SK-MEL-5 (cell line): ENCODE measurements at regions not wholly inside any gene's neighbourhood (a gene's known extent, or its start where the extent isn't known, plus 50 kb on each side); places are given as distances from the start of the nearest gene placed in this dataset.
"Not testable (repeated sequence)": the region's sequence is repeated elsewhere in the genome, so short reads cannot be mapped to it uniquely, and the experiment has no call there.

ENCODE experiments used
- DNase-seq: peaks from one replicate; pipeline ENCODE4 v3.0.0-alpha.2; 2016; ENCODE audit warnings: low read depth, low spot score
- in situ Hi-C: cut with HindIII; loops from 2 replicates; pipeline ENCODE4 v1.10.0; 2016; ENCODE audit warnings: low sequenced_read_pairs, high pct_unique_total_duplicates, low pct_unique_long_range_greater_than_20kb

- DNase-seq, result no peak
- in situ Hi-C loops, result no loop called here
These were observed 171.9 kb downstream of the TMA16 start for GRCh38 chr4:163666332-163666873.

- in situ Hi-C loops, result no loop called here
- no peak for DNase-seq
These were observed 178.3 kb downstream of the TMA16 start for GRCh38 chr4:163672751-163673150.

- in situ Hi-C loops, result no loop called here
- no peak for DNase-seq
These were observed 179.6 kb downstream of the TMA16 start for GRCh38 chr4:163673848-163674697.

- in situ Hi-C loops, result no loop called here
- DNase-seq, result peak; percentile 38
These were observed 184.7 kb downstream of the TMA16 start for GRCh38 chr4:163679189-163679588.

GRCh38 chr4:163680386-163681098 is 186.1 kb downstream of the TMA16 start:
- DNase-seq, result no peak
- in situ Hi-C loops, result no loop called here

GRCh38 chr4:163681208-163681821 is 186.8 kb downstream of the TMA16 start:
- DNase-seq, result peak; percentile 73
- in situ Hi-C loops, result no loop called here

GRCh38 chr4:163688856-163689255 is 194.4 kb downstream of the TMA16 start:
- no peak for DNase-seq
- in situ Hi-C loops, result no loop called here

GRCh38 chr4:163693211-163693610 is 198.7 kb downstream of the TMA16 start:
- no peak for DNase-seq
- in situ Hi-C loops, result no loop called here

- in situ Hi-C loops, result no loop called here
- no peak for DNase-seq
These were observed 199.3 kb downstream of the TMA16 start for GRCh38 chr4:163693776-163694175.

GRCh38 chr4:163694385-163694784 is 199.9 kb downstream of the TMA16 start:
- in situ Hi-C loops, result no loop called here
- no peak for DNase-seq

- in situ Hi-C loops, result no loop called here
- DNase-seq, result no peak
These were observed 202.6 kb downstream of the TMA16 start for GRCh38 chr4:163697121-163697520.

GRCh38 chr4:163700383-163700782 is 205.9 kb downstream of the TMA16 start:
- DNase-seq, in situ Hi-C loops: not testable (repeated sequence)

GRCh38 chr4:163701916-163702315 is 207.4 kb downstream of the TMA16 start:
- no peak for DNase-seq
- in situ Hi-C loops, result no loop called here

- no peak for DNase-seq
- in situ Hi-C loops, result no loop called here
These were observed 208.2 kb downstream of the TMA16 start for GRCh38 chr4:163702736-163703135.

- in situ Hi-C loops, result no loop called here
- DNase-seq, result no peak
These were observed 208.8 kb downstream of the TMA16 start for GRCh38 chr4:163703251-163703650.

GRCh38 chr4:163707873-163708272 is 213.4 kb downstream of the TMA16 start:
- in situ Hi-C loops, result no loop called here
- no peak for DNase-seq

- DNase-seq, result no peak
- in situ Hi-C loops, result no loop called here
These were observed 215.1 kb downstream of the TMA16 start for GRCh38 chr4:163709601-163710000.

- no peak for DNase-seq
- in situ Hi-C loops, result no loop called here
These were observed 215.7 kb downstream of the TMA16 start for GRCh38 chr4:163710158-163710557.
